Tibial nerve (tissue), 4 donors: ENCODE measurements at regions not wholly inside any gene's neighbourhood (a gene's known extent, or its start where the extent isn't known, plus 50 kb on each side); places are given as distances from the start of the nearest gene placed in this dataset.

Experiments used
- CTCF ChIP-seq, 5 experiments: fragments of 200-600 bp in 3 of 5; fragments of 450-650 bp in 2 of 5; sonication (generic) in 3 of 5; IDR thresholded peaks; one replicate each; pipeline ENCODE4 v1.5.1; 2016 to 2019; ENCODE audit warnings: antibody characterized with exemption in 5 of 5, mild to moderate bottlenecking in 3 of 5, moderate library complexity in 2 of 5
- EP300 ChIP-seq, 2 donors: sonication (generic); formaldehyde crosslinking; IDR thresholded peaks; one replicate each; pipeline ENCODE4 v1.6.1; 2017; ENCODE audit warnings: antibody characterized with exemption in 2 of 2, mild to moderate bottlenecking in 1 of 2
- POLR2A ChIP-seq, 2 donors: fragments of 450-650 bp; IDR thresholded peaks; one replicate each; pipeline ENCODE4 v1.6.1; 2017; ENCODE audit warnings: antibody characterized with exemption in 2 of 2, mild to moderate bottlenecking in 2 of 2, moderate library complexity in 2 of 2

DNA sequence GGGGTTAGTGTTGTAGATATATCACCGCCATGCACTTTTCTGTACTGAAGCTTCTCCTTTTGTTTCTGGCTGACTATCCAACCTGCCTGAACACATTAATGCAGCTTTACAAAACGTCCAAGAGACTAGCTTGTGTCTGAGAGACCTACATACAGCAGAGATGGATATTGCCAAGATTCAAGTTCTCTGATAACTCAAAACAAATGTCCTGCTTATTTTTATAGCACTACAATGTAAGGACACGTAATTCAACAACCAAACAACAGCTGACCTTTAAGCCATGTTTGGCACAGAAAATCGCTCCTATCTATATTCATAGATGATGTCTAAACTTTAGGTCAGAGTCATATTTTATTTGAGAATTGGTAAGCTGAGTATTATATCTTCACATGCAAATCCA is 76.2 kb upstream of the NTRK2 start:
- TF ChIP-seq POLR2A (IDR thresholded peaks at IDR 0.05) (no peak), CTCF (IDR thresholded peaks at IDR 0.05) (no peak), EP300 (IDR thresholded peaks at IDR 0.05) (no peak)
